NCI-H1105 (cell line): ENCODE measurements at regions not wholly inside any gene's neighbourhood (a gene's known extent, or its start where the extent isn't known, plus 50 kb on each side); places are given as distances from the start of the nearest gene placed in this dataset.

Experiments
- DNase-seq: peaks from one replicate; lab custom pipeline; 2025; lab: John Stamatoyannopoulos, UW

DNA sequence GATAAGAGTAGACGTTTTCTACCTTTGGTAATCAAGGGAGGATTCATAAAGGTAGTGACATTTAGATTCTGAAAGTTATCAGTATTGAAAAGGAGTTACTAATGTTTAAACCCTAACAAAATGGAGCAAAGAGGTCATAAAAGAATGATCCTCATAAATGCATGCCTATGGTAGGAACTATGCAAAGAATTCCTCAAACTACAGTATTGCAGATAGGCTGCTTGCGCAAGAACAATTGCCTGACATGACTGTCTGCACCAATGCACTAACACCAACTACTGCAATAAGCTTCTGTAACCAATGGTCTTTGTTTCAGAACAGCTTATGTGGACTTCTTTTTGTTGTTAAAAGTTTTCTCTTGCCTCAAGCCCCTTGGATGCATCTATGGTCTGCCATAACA lies 597.3 kb upstream of the ADGRL4 start:
- DNase-seq, result no peak

DNA sequence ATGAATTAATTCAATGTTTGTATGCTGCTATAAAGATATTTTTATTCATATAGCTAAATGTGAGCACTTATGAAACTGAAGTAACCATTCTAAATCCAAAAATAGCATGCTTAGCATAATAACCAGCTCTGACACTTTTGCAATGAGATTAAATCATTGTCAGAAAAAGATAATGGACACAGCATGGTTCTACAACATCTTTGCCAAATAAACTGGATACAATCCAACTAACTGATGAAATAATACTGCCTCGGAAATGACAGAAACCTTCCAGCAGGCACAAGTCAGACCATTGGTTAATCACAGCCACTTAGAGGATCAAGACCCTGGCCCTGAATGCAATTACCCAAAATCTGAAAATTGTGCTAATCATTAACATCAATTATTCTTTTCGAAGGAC lies 592.7 kb upstream of the ADGRL4 start:
- peak; percentile 9 for DNase-seq

DNA sequence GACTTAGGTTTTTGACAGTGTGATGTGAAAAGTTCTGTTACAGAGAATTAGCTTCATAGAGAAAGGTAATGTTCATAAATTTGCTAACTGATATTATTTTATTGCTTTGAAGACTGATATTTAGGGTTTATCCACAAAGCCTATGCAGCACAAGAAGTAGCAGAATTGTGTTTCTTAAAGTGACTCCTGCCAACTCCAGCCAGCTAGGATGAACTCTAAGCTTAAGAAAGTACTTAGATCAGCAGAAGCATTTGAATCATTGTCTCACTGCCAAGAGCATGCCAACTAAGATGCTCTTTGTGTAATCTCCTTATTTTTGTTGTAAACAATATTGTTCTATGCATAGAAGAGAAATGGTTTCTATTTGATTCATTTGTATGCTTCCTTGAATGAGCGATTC lies 589.4 kb upstream of the ADGRL4 start:
- no peak for DNase-seq

DNA sequence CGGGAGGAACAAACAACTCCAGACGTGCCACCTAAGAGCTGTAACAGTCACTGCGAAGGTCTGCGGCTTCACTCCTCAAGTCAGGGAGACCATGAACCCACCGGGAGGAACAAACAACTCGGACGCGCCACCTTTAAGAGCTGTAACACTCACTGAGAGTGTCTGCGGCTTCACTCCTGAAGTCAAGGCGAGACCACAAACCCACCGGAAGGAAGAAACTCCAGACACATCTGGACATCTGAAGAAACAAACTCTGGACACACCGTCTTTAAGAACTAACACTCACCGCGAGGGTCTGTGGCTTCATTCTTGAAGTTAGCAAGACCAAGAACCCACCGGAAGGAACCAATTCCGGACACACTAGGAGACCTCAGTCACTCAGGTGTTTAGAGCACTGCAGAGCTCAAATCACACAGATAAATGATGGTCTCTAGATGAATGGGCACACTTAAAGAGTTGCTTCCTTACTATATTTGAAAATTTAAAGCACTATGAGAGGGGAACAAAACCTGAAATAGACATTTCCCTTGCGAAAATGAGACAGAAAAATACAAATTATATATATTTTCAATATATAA lies 587.7 kb upstream of the ADGRL4 start:
- DNase-seq, result no peak

DNA sequence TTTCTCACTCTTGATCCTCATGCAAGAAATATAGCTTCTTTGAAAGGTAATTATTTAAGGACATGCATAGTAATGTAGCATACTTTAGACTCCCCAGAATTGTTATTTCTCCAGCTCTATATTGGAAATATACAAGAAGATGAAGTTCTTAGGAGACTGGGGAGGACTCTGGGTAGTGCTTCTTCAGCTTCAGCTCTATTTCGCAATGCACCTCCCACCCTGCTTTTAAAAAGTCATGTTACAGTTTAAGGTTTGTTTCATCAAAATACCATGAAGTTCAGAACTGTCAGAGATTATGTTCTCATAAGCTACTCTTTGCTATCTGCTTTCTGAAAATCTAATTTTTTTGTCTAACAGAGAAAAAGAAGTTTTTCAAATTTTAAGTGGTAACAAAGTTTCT lies 586.2 kb upstream of the ADGRL4 start:
- DNase-seq, result no peak

DNA sequence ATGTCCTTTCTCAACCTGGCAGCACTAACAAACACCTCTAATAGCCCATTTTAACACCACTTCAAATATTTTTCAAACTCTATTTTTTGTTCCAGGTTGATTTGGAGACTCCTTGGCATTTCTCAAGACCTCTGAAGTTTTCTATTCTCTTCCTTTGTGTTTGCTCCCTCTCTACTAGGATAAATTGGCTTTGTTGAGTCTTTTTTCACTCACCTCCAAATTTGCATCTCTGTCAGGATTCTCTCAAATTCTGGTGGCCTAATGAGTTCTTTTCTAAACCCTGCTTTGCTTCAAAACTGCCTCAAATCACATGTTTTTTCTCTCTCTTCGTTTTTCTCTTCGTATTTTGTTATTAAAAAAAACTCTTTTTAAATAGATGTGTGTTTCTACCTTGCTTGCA lies 582.2 kb upstream of the ADGRL4 start:
- DNase-seq, result no peak

DNA sequence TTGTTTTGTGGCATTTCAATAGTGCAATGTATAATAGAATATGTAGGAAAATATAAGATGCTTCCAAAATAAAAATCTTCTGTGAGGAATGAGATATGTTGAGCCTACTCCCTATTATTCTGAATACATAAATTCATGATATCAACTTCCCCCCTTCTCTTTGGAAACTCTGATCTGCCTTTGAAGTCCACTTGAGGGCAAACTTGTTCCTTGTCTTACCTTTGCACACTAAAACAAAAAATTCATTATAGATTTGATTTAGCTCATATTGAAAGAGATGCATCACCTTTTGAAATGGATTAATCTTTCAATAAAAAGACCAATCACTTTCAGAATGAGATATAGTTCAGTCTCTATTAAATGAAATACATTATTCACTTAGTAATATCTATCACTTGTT lies 580.7 kb upstream of the ADGRL4 start:
- no peak for DNase-seq

DNA sequence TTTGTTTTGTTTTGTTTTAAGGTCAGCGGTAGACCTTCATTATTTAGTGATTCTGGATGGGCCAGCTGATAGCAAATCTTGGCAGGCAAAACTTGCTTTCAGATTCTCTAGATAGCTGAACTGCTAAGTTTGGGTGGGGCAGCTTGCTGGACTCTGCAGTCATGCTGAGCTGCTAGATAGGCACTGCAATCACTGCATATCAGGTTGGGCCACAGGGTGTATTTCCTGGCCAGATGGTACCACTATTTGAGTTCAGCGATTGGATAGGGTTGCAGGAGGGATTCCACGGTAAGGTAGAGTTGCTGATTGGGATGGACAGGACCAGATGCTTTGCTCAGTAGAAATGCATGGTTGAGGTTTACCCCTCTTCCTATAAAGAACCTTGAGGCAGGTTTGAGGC lies 579.3 kb upstream of the ADGRL4 start:
- DNase-seq, result no peak

DNA sequence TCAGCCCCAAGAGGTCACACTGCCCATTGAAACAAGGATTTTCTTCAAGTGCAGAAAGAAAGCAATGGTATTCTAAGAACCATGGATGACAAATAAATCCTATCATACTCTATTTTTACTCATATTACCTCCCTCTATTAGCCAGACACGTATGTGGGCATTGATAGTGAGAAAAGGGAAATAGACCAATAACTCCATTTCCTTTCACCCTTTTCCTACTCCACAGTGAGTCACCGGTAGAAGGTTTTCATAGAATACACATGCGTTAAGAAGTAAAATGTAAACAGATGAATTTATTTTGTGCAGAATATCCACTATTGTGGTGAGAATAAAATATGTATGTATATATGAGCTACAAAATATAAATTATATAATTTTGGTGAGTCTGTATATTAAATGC lies 568.9 kb upstream of the ADGRL4 start:
- DNase-seq, result no peak

DNA sequence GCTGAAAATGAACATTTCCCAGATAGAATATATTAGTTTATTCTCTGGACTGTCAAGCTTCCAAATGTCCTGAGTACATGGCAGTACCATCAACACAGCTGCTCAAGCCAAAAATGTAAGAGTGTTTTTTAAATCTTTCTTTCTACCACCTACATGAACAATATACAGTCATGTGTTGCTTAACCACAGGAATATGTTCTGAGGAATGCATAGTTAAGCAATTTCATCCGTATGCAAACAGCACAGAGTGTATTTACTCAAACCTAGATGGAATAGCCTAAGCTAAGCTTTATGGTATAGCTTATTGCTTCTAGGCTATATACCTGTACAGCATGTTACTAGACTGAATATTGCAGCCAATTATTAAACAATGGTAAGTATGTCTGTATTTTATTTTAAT lies 561.9 kb upstream of the ADGRL4 start:
- no peak for DNase-seq

DNA sequence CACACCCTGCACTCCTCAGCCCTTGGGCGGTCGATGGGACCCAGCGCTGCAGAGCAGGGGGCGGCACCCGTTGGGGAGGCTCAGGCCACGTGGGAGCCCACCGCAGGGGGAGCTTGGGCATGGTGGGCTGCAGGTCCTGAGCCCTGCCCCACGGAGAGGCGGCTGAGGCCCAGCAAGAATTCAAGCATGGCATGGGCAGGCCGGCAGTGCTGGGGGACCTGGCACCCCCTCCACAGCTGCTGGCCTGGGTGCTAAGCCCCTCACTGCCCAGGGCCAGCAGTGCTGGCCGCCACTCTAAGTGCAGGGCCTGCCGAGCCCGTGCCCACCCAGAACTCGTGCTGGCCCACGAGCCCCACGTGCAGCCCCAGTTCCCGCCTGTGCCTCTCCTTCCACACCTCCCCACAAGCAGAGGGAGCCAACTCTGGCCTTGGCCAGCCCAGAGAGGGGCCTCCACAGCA lies 555.0 kb upstream of the ADGRL4 start:
- DNase-seq, result no peak

DNA sequence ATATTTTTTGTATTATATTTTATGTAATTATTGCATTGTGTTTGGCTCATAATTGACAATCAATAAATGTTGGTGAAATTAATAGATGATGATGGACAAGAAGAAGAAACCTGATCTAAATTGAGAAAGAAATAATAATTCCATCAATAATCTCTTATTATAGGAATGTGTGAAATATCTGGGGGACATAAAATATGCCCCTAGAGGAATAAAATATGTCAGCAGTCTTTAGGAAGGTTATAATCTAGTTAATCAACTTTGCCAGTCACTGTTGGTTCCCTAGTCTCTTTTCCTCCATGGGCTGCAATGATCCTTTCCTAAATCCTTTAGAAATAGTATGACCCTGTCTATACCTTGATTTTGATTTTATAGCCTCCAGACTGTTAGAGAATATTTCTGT lies 549.7 kb upstream of the ADGRL4 start:
- DNase-seq, result no peak

DNA sequence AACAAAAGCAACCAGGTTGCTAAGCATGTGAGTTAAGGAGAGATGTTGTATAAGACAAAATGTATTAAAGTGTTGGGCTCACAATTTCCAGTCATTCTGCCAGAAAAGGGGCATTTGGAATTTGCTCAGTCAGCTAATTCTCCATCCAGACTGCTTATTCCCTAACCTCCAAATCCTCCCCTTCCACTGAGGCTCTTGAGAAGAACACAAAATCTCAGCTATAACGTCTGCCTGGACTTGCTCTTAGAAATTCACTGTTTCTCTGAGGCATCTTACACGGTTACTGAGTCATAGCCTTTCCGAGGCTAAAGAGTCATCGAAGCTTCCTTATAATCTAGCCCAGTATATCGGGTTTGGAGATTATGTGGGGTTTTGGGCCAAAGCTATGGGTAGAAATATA lies 548.2 kb upstream of the ADGRL4 start:
- no peak for DNase-seq

DNA sequence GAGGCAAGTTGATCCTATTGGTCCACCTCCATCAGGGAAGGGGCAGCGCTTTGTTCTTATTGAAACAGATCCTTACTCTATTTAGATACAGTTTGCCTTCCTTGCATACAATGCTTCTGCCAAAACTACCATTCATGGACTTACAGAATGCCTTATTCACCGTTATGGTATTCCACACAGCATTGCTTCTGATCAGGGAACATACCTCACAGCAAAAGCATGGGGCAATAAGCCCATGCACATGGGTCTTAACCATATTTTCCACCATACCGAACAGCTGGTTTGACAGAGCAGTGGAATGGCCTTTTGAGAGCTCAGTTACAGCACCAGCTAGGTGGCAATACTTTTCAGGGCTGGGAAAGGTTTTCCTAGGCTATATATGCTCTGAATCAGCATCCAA lies 544.8 kb upstream of the ADGRL4 start:
- no peak for DNase-seq

DNA sequence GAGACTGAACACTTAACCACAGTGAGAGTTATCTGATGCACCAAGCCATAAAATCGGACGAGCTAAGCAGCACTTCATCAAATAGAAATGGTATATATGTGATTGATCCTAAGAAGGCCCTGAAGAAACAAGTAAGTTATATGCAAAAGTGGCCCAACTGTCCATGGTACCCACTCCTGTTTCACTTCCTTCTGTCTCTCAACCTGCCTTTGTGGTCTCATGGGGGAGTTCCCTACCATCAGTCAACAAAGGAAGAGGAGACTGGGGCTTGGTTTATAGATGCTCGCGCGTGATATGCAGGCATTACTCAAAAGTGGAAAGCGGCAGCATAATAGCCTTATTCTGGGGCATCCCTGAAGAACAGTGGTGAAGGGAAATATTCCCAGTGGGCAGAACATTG lies 543.9 kb upstream of the ADGRL4 start:
- DNase-seq, result no peak

DNA sequence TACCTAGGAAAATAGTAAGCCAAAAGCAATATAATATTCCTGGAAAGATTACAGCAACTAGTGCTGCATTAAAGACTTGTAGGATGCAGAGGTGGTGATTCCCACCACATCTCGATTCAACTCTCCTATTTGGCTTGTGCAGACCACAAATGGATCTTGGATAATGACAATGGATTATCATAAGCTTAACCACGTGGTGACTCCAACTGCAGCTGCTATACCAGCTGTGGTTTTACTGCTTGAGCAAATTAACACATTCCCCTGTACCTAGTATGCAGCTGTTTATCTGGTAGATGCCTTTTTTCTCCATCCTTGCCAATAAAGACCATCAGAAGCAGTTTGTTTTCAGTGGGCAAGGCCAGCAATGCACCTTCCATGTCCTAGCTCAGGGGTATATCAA lies 542.7 kb upstream of the ADGRL4 start:
- DNase-seq, result no peak

DNA sequence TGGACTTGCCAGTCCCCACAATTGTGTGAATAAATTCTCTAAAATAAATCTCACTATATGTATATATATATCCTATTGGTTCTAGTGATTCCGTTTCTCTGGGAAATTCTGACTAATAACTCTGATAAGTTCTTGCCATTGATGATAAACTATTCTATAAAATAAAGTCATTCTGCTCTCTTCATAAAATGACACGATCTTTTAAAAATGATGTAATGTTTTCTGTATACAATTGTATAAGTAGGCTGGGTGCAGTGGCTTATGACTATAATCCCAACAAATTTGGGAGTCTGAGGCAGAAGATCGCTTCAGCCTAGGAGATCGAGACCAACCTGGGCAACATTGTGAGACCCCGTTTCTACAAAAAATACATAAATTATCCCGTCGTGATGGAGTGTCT lies 541.0 kb upstream of the ADGRL4 start:
- no peak for DNase-seq

DNA sequence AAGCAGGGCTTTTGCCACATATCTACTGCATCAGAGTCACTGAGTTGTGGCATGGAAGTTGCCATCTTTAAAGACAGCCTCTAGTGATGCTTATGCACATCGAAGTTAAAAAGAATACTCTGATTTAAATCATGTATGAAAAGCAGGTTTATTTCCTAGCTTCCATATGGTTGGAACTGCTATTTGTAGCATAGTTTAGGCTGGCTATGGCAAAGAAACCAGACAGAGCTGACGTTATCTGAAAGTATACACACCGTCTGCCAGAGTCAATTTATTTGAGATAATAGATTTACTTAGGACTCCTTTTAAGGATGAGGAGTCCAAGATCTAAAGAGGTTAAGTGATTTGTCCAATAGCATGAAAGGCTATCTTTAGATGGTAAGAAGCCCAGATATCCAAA lies 536.9 kb upstream of the ADGRL4 start:
- no peak for DNase-seq

DNA sequence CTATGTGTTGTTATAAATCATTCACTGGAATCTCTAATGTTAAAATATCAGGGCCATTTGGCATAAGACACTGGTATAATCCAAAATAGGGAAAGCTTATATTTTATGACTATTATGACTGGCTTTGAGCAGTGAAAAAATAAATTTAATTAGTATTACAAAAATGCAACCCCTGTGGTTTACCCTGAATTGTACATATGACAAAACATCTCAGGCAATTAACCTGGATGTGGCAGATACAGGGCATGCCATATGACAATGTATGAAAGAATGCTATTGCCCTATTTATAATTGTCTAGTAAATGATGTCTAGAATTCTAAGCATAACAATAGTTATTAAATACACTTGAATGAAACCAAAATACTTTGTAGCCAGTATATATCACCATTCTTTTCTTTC lies 532.5 kb upstream of the ADGRL4 start:
- no peak for DNase-seq

DNA sequence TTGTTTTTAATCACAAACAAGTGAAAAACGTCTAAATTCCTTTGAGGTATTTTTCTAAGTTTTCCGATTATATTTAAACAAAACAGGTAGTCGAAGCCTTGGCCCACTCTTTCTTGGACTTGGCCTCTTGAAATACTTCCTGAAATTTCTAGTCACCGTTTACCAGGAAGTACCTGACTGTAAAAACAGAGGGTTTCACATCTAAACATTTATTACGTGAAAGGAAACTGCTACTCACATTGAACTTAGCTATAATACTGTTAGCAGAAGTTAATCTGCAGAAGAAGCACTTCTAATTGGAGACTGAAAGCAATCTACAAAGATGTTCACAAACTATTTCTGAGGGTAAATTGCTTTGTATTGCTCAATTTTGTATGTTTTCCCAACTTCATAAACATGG lies 526.0 kb upstream of the ADGRL4 start:
- no peak for DNase-seq

DNA sequence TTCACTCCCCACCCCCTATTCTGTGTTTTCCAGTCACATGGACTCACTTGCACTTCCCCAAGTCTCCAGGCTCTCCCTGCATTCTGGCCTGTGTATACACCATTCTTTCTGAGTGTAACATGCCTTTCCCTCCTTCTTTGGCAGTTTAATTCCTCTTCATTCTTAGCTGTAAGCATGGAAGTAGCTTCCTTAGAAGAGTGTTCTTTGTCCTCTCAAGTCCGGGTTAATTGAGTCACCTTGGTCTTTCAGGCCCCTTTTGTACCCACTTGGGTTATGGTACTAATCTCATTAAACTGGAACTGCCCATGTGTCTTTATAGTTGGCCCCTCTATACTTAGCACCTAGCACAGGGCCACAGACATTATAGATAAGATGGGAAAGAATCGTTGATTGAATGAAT lies 525.3 kb upstream of the ADGRL4 start:
- DNase-seq, result no peak

DNA sequence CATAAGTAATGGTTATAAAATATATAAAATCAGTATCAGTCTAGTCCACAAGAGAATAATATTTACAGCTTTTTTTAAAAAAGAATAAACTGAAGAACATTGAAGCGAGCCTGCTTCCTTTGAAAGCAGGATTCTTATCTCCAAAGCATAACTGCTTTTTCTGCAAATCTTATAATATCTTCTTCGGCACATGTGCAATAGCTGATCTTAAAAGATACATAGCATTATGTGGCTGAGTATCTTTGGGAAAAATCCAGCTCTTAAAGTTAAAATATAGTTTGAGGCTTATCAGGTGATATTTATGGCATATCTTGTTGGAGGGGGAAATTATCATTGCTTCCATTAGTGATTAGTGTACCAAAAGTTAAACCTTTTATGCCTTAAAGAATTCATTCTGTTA lies 523.9 kb upstream of the ADGRL4 start:
- no peak for DNase-seq

DNA sequence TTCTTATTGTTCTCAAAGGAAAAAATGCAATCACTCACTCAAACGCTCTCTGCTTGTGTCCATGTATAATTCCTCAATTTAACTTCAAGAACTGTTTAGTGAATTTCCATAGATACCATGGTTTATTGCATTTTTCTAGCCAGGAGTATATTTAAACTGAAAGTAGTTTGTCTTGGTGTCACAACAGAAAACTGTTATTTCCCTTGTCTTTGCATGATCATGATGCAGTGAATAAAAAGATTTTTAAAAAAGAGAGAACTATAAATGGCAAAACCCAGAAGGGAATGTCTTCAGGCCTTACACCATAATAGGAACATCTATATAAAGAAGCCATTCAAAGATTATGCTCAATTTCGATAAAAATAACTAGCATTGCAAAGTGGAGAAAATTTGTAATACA lies 523.5 kb upstream of the ADGRL4 start:
- no peak for DNase-seq

DNA sequence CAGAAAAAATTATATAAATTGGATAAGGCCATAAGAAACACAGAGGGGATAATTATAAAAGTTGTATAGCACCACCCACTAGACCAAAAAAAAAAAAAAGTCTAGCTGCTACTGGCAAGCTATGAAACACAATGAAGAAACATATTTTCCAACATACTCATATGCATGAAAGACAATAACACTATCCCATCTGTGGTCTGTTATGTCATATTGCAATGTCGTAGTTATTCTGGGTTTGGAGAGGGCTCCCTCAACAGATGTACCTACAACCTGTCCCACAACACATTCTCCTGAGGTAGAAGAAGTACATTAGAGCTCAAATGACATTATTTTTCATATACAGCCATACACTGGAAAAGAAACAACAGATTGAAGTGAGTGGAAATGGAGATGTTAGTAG lies 517.6 kb upstream of the ADGRL4 start:
- DNase-seq, result no peak
